HCT116 (cell line): ENCODE measurements at regions not wholly inside any gene's neighbourhood (a gene's known extent, or its start where the extent isn't known, plus 50 kb on each side); places are given as distances from the start of the nearest gene placed in this dataset.

ENCODE experiments used
- ATAC-seq: fragments of 200-7000 bp; cut with Tn5 transposase; 2 replicates; pipeline ENCODE4 v1.9.1; 2020; ENCODE audit warnings: mild to moderate bottlenecking, moderate library complexity
- BruUV-seq: library from RNA; stranded (reverse); fragments of 400-500 nt; replicated peaks from 2 replicates; lab custom pipeline; 2021; lab: Mats Ljungman, UMichigan
- CTCF ChIA-PET: fragments of 300-600 bp; sonication (Branson Sonifier 250); formaldehyde crosslinking; loops from one replicate; lab custom pipeline; 2021; ENCODE audit warnings: antibody characterized with exemption; lab: Charles Lee
- POLR2A ChIA-PET: fragments of 300-600, 350-600 bp; sonication (Branson Sonifier 250); formaldehyde crosslinking; loops from one replicate; lab custom pipeline; 2021; ENCODE audit warnings: antibody characterized with exemption; lab: Charles Lee
- RAD21 ChIA-PET, 2 experiments: fragments of 300-600 bp; sonication (Branson Sonifier 250); formaldehyde crosslinking; loops; one replicate each; lab custom pipeline; 2023; ENCODE audit warnings: low total read pairs in 2 of 2; ENCODE audit not compliant: uncharacterized antibody in 2 of 2, unreplicated experiment in 2 of 2, low non-redundant PET in 1 of 2; lab: Charles Lee
- DNase-seq: peaks from one replicate; pipeline ENCODE4 v3.0.0-alpha.2; 2010; ENCODE audit warnings: low read depth, low spot score
- H2AFZ ChIP-seq: fragments of 200-600 bp; shearing (Covaris generic), sonication (generic); 2 replicates; pipeline ENCODE4 v1.6.1; 2017; ENCODE audit warnings: low read depth, mixed run types, mixed read lengths, antibody characterized with exemption, low read length; ENCODE audit not compliant: poor library complexity, severe bottlenecking
- H3K27ac ChIP-seq: 2 replicates; pipeline ENCODE4 v1.5.1; 2012; ENCODE audit warnings: low read depth, low read length
- H3K27me3 ChIP-seq: fragments of 200-600 bp; sonication (generic); 2 replicates; pipeline ENCODE4 v1.6.1; 2016; ENCODE audit warnings: mixed run types, low read length, mixed read lengths; ENCODE audit not compliant: insufficient read depth
- H3K36me3 ChIP-seq, 2 experiments: fragments of 200-500 bp in 1 of 2; fragments of 200-600 bp in 1 of 2; sonication (Bioruptor generic) in 1 of 2; sonication (generic) in 1 of 2; 2 replicates each; pipeline versions ENCODE4 v1.5.1 to v1.6.1; 2014 to 2016; ENCODE audit warnings: low read length in 2 of 2, inconsistent platforms in 1 of 2, mixed read lengths in 1 of 2, mixed run types in 1 of 2; ENCODE audit not compliant: insufficient read depth in 2 of 2, control insufficient read depth in 1 of 2
- H3K4me1 ChIP-seq, 2 experiments: fragments of 200-600 bp in 1 of 2; sonication (generic) in 1 of 2; 2 replicates each; pipeline versions ENCODE4 v1.5.1 to v1.6.1; 2012 to 2017; ENCODE audit warnings: low read length in 2 of 2, inconsistent platforms in 1 of 2, mild to moderate bottlenecking in 1 of 2, mixed read lengths in 1 of 2, mixed run types in 1 of 2, moderate library complexity in 1 of 2; ENCODE audit not compliant: insufficient read depth in 2 of 2, control insufficient read depth in 1 of 2
- H3K4me2 ChIP-seq: fragments of 200-600 bp; sonication (generic); 2 replicates; pipeline ENCODE4 v1.6.1; 2017; ENCODE audit warnings: mixed run types, low read length, mixed read lengths
- H3K4me3 ChIP-seq, 2 experiments: fragments of 200-600 bp in 1 of 2; sonication (generic) in 1 of 2; replicated peaks in 1 of 2; 2 replicates each; pipeline ENCODE4 v1.5.1; 2011 to 2016; ENCODE audit warnings: low read length in 2 of 2, control low read depth in 1 of 2, low read depth in 1 of 2, mild to moderate bottlenecking in 1 of 2, mixed read lengths in 1 of 2, mixed run types in 1 of 2
- H3K79me2 ChIP-seq: fragments of 200-600 bp; sonication (generic); 2 replicates; pipeline ENCODE4 v1.6.1; 2017; ENCODE audit warnings: mild to moderate bottlenecking, mixed run types, low read length, moderate library complexity, mixed read lengths; ENCODE audit not compliant: insufficient read depth
- H3K9ac ChIP-seq: fragments of 200-600 bp; sonication (generic); 2 replicates; pipeline ENCODE4 v1.6.1; 2016; ENCODE audit warnings: low read length, mixed read lengths
- H3K9me2 ChIP-seq: fragments of 200-600 bp; sonication (generic), shearing (Covaris generic); 2 replicates; pipeline ENCODE4 v1.6.1; 2017; ENCODE audit warnings: mixed run types, mild to moderate bottlenecking, moderate library complexity; ENCODE audit not compliant: insufficient read depth
- H3K9me3 ChIP-seq, 2 experiments: fragments of 200-500 bp in 1 of 2; fragments of 200-600 bp in 1 of 2; sonication (Bioruptor generic) in 1 of 2; sonication (generic) in 1 of 2; 2 replicates each; pipeline ENCODE4 v1.6.1; 2014 to 2017; ENCODE audit warnings: low read length in 2 of 2, mixed read lengths in 2 of 2, inconsistent platforms in 1 of 2, low read depth in 1 of 2, mild to moderate bottlenecking in 1 of 2, mixed run types in 1 of 2, moderate library complexity in 1 of 2; ENCODE audit not compliant: control insufficient read depth in 1 of 2, insufficient read depth in 1 of 2
- H4K20me1 ChIP-seq: fragments of 200-600 bp; sonication (generic), shearing (Covaris generic); 2 replicates; pipeline ENCODE4 v1.6.1; 2017; ENCODE audit warnings: mixed run types, mild to moderate bottlenecking, moderate library complexity; ENCODE audit not compliant: insufficient read depth
- ATF3 ChIP-seq: IDR thresholded peaks from 2 replicates; pipeline ENCODE4 v1.6.1; 2012
- CEBPB ChIP-seq: IDR thresholded peaks from 2 replicates; pipeline ENCODE4 v1.6.1; 2012; ENCODE audit warnings: low read depth
- CTCF ChIP-seq, 3 experiments: fragments of 200-600 bp in 1 of 3; sonication (generic) in 1 of 3; IDR thresholded peaks in 2 of 3; conservative IDR thresholded peaks in 1 of 3; 2 replicates each; pipeline ENCODE4 v1.5.1; 2012 to 2017; ENCODE audit warnings: low read depth in 2 of 3, low read length in 2 of 3, antibody characterized with exemption in 1 of 3, borderline replicate concordance in 1 of 3, control low read depth in 1 of 3, mild to moderate bottlenecking in 1 of 3, mixed read lengths in 1 of 3, mixed run types in 1 of 3, moderate library complexity in 1 of 3; ENCODE audit not compliant: insufficient read depth in 1 of 3
- EGR1 ChIP-seq: IDR thresholded peaks from 2 replicates; pipeline ENCODE4 v1.6.1; 2012; ENCODE audit warnings: low read depth
- ELF1 ChIP-seq: IDR thresholded peaks from 2 replicates; pipeline ENCODE4 v1.6.1; 2012; ENCODE audit warnings: low read depth, borderline replicate concordance
- EZH2 ChIP-seq: fragments of 200-600 bp; sonication (generic); IDR thresholded peaks from 2 replicates; pipeline ENCODE4 v1.6.1; 2017; ENCODE audit warnings: antibody characterized with exemption, mixed run types
- JUND ChIP-seq: IDR thresholded peaks from 2 replicates; pipeline ENCODE4 v1.6.1; 2012
- POLR2A ChIP-seq: IDR thresholded peaks from 2 replicates; pipeline ENCODE4 v1.7.0; 2011; ENCODE audit warnings: borderline replicate concordance; ENCODE audit not compliant: insufficient read depth, insufficient read length; ENCODE audit errors: extremely low read depth
- POLR2AphosphoS5 ChIP-seq: IDR thresholded peaks from 2 replicates; pipeline ENCODE4 v1.6.1; 2011; ENCODE audit warnings: mild to moderate bottlenecking, low read depth, low read length, moderate library complexity
- RAD21 ChIP-seq: IDR thresholded peaks from 2 replicates; pipeline ENCODE4 v1.6.1; 2012; ENCODE audit warnings: low read depth, mild to moderate bottlenecking
- SRF ChIP-seq: IDR thresholded peaks from 2 replicates; pipeline ENCODE4 v1.6.1; 2012; ENCODE audit warnings: low read depth
- ZBTB33 ChIP-seq: IDR thresholded peaks from 2 replicates; pipeline ENCODE4 v1.6.1; 2011; ENCODE audit warnings: mild to moderate bottlenecking, low read length, moderate library complexity; ENCODE audit not compliant: insufficient replicate concordance; ENCODE audit errors: extremely low read depth
- ZFX ChIP-seq: fragments of 450-650 bp; IDR thresholded peaks from 2 replicates; pipeline ENCODE4 v1.6.1; 2017
- ZNF274 ChIP-seq: fragments of 200-500 bp; sonication (Bioruptor generic); IDR thresholded peaks from 2 replicates; pipeline ENCODE4 v1.6.1; 2014; ENCODE audit warnings: mild to moderate bottlenecking, low read depth, low read length, inconsistent platforms
- intact Hi-C: fragments of 100-400 bp; cut with micrococcal nuclease; formaldehyde crosslinking; loops from 2 replicates; pipeline ENCODE4 v1.10.0; 2022

GRCh38 chrX:37918168-37918567 lies 70.8 kb upstream of the DYNLT3 start:
- ChIA-PET RAD21 (no interaction called here), CTCF (no interaction called here), POLR2A (no interaction called here)
- Histone ChIP-seq H3K9me3 (no peaks in the 10 kb centered on the region), H2AFZ (no peak overlapping the region), H3K27ac (no peak overlapping the region), H3K4me1 (peaks cover 0 to 9% of the 10 kb centered on the region in 2 experiments; a peak in 1 of 4 replicates), H3K9me2 (no peaks in the 10 kb centered on the region), H3K4me2 (no peak overlapping the region), H3K36me3 (no peaks in the 10 kb centered on the region), H4K20me1 (no peaks in the 10 kb centered on the region), H3K79me2 (no peaks in the 10 kb centered on the region), H3K27me3 (no peaks in the 10 kb centered on the region), H3K9ac (no peak overlapping the region), H3K4me3 (no peak overlapping the region)
- intact Hi-C loops: no loop called here
- TF ChIP-seq CEBPB (no peak), ELF1 (no peak), POLR2AphosphoS5 (no peak), ATF3 (no peak), ZFX (no peak), ZBTB33 (no peak), CTCF (IDR thresholded peaks at IDR 0.05 in 2 of 3, conservative IDR thresholded peaks at IDR 0.05 in 1 of 3; ENCODE audit: borderline replicate concordance in 1 of 3, insufficient read depth in 1 of 3, low read depth in 2 of 3, low read length in 2 of 3) (no peak), POLR2A (no peak), ZNF274 (no peak), EGR1 (no peak), JUND (no peak), RAD21 (no peak), EZH2 (no peak), SRF (no peak)
- BruUV-seq: no TSS peak
- ATAC-seq (no peak), DNase-seq (no peak)
